ENCODE measurements at regions not wholly inside any gene's neighbourhood (a gene's known extent, or its start where the extent isn't known, plus 50 kb on each side); places are given as distances from the start of the nearest gene placed in this dataset.

DNA sequence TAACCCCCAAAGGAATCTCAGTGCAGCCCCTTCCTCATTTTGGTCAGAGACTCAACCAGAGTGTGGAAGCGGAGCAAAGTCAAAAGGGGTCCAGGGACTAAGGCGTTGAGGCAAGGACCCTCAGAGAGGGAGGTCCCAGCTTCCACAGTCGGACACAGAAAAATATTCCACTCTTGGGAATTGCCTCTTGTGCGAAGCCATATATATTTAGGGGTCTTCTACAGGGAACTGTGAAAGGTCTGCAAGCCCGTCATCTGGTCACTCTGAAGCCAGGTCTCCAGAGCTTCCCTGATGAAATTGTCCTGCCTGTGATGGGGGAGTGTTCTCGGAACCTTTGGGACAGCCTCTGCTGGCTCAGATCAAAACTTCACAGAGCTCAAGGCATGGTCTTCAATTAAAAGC is 160.8 kb downstream of the TBXT start:
- Histone ChIP-seq H3K9ac (ENCODE audit: low read length) (no peak overlapping the region), H3K27me3 (ENCODE audit: control insufficient read depth, insufficient read depth, low read length) (peaks cover 58% of the 10 kb centered on the region), H3K4me3 (ENCODE audit: low read length) (no peak overlapping the region), H3K4me1 (ENCODE audit: control insufficient read depth, insufficient read depth, low read length) (no peaks in the 10 kb centered on the region), H3K9me3 (ENCODE audit: control insufficient read depth, low read length) (no peaks in the 10 kb centered on the region), H3K36me3 (ENCODE audit: control insufficient read depth, insufficient read depth, low read length) (no peaks in the 10 kb centered on the region)

DNA sequence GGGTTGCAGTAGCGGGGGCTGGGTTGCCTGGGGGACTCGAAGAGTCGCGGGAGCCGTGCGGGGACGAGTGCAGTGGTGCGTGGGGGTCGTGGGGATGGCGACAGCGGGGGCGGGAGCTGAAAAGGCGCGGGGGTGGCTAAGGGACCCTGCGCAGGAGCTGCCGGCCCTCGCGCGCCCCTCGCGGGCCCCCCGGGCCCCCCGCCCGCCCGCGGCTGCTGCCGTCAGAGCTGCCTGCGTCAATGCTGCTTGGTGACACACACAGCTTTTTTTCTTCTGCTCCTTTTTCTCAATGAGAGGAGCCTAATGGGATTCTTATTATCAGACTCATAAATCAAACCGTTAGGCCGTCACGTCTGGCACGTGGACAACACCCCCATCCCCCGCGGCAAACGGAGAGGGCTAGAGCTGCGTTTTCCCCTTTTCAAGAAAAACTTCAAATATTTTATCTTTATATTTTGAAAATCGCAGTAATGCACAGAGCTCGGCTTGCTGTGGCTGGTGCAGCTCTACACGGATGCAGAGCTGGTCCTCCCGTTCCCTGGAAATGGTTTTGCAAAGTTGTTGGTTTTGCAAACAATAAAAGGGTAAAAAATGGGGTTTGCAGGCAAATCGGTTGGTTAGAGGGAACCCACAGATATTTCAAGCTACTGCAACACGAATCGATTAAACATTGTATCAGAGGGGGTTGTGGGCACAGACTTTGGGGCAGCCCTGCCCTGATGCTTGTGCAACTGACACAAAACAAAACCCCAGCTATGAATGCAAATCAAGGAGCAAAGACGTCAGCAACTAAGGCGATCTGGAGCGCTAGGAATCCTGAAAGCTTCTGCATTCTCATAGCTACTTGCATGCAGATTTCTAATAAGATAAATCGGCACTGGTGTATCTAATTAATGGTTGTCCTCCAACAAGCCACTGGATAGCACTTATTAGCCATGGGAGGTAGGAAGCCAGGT is 161.4 kb downstream of the TBXT start:
- Histone ChIP-seq H3K4me1 (ENCODE audit: control insufficient read depth, insufficient read depth, low read length) (no peaks in the 10 kb centered on the region), H3K27me3 (ENCODE audit: control insufficient read depth, insufficient read depth, low read length) (peaks cover 54% of the 10 kb centered on the region), H3K36me3 (ENCODE audit: control insufficient read depth, insufficient read depth, low read length) (no peaks in the 10 kb centered on the region), H3K4me3 (ENCODE audit: low read length) (no peak overlapping the region), H3K9me3 (ENCODE audit: control insufficient read depth, low read length) (no peaks in the 10 kb centered on the region), H3K9ac (ENCODE audit: low read length) (peak overlapping the region; percentile 39)

DNA sequence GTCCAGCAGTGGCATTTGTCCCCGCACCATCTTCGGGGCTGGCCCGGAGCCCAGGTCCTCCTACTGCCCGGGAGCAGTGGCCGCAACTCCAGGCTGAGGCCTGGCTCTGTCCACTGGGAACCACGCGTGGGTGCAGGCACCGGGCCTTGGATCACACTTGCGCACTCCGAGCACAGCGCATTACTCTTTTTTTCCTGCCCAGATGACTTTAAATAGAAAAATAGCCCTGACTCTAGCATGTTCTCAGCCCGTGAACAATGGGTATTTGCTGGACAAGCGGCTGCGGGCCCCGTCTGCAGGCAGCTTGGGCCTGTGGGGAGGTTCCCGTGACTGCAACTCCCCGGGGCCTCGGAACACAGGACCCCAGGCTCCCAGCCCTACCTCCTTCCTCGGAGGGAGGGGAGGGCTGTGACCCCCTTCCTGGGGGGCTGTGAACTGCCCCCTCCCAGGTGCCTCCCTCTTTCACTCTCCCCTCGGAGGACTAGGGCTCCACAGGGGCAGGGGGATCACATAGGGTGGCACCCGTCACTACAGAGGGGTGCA is 162.2 kb downstream of the TBXT start:
- Histone ChIP-seq H3K9me3 (ENCODE audit: control insufficient read depth, low read length) (no peaks in the 10 kb centered on the region), H3K9ac (ENCODE audit: low read length) (peak overlapping the region; percentile 39), H3K36me3 (ENCODE audit: control insufficient read depth, insufficient read depth, low read length) (no peaks in the 10 kb centered on the region), H3K4me3 (ENCODE audit: low read length) (no peak overlapping the region), H3K27me3 (ENCODE audit: control insufficient read depth, insufficient read depth, low read length) (peaks cover 49% of the 10 kb centered on the region), H3K4me1 (ENCODE audit: control insufficient read depth, insufficient read depth, low read length) (no peaks in the 10 kb centered on the region)

DNA sequence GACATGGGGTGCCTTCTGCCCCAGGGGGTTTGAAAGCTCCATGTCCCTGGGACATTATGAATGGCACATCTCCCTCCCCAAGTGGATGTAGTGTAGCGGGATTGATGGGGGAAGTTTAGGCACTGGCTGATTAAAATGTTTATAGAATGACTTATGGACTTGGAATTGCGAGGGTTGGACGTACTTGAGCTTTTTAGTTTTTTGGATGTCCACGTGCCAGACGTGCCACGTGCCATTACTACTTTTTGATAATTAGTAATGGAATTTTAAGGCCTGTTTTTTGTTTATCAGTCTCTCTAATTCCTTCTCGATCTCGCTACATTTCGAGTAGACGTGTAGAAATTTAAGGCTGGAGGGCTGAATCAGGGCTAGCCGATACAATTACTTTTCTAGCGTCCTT is 162.8 kb downstream of the TBXT start:
- H3K4me3 ChIP-seq (ENCODE audit: low read length): no peak overlapping the region
- no peaks in the 10 kb centered on the region for H3K9me3 ChIP-seq (ENCODE audit: control insufficient read depth, low read length)
- peaks cover 44% of the 10 kb centered on the region for H3K27me3 ChIP-seq (ENCODE audit: control insufficient read depth, insufficient read depth, low read length)
- no peak overlapping the region for H3K9ac ChIP-seq (ENCODE audit: low read length)
- H3K4me1 ChIP-seq (ENCODE audit: control insufficient read depth, insufficient read depth, low read length): no peaks in the 10 kb centered on the region
- H3K36me3 ChIP-seq (ENCODE audit: control insufficient read depth, insufficient read depth, low read length): no peaks in the 10 kb centered on the region

DNA sequence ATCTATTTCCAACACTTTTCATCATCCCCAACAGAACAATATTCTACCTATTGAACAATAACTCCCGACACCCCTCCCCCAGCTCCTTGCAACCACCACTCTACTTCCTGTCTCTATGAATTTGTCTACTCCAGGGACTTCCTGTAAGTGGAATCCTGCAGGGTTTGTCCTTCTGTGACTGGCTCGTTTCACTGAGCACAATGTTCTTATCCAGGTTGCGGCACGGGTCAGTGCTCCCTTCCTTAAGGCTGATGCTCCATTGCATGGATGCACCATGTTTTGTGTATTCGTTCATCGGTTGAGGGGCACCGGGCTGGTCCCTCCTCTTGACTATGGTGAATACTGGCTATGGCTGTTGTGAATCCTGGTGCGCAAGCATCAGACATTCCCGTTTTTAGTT is 163.2 kb downstream of the TBXT start:
- Histone ChIP-seq H3K36me3 (ENCODE audit: control insufficient read depth, insufficient read depth, low read length) (no peaks in the 10 kb centered on the region), H3K4me3 (ENCODE audit: low read length) (no peak overlapping the region), H3K9me3 (ENCODE audit: control insufficient read depth, low read length) (no peaks in the 10 kb centered on the region), H3K9ac (ENCODE audit: low read length) (no peak overlapping the region), H3K27me3 (ENCODE audit: control insufficient read depth, insufficient read depth, low read length) (peaks cover 40% of the 10 kb centered on the region), H3K4me1 (ENCODE audit: control insufficient read depth, insufficient read depth, low read length) (no peaks in the 10 kb centered on the region)

DNA sequence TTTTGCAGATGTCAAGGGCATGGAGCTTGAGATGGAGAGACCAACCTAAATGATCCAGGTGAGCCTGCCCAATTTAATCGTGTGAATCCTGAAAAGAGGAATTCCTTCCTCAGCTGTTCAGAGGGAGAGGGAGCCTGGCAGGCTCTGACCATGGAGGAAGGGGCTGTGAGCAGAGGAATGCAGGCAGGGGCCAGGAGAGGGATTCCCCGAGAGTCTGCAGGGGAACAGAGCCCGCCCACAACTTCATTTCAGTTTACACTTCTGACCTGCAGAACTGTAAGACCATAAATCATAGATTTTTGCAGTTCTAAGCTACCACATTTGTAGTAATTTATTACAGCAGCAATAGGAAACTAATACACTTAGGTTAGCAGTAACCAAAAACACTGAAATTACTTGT is 164.1 kb downstream of the TBXT start:
- Histone ChIP-seq H3K9ac (ENCODE audit: low read length) (no peak overlapping the region), H3K4me3 (ENCODE audit: low read length) (no peak overlapping the region), H3K9me3 (ENCODE audit: control insufficient read depth, low read length) (no peaks in the 10 kb centered on the region), H3K4me1 (ENCODE audit: control insufficient read depth, insufficient read depth, low read length) (no peaks in the 10 kb centered on the region), H3K36me3 (ENCODE audit: control insufficient read depth, insufficient read depth, low read length) (no peaks in the 10 kb centered on the region), H3K27me3 (ENCODE audit: control insufficient read depth, insufficient read depth, low read length) (peaks cover 33% of the 10 kb centered on the region)

DNA sequence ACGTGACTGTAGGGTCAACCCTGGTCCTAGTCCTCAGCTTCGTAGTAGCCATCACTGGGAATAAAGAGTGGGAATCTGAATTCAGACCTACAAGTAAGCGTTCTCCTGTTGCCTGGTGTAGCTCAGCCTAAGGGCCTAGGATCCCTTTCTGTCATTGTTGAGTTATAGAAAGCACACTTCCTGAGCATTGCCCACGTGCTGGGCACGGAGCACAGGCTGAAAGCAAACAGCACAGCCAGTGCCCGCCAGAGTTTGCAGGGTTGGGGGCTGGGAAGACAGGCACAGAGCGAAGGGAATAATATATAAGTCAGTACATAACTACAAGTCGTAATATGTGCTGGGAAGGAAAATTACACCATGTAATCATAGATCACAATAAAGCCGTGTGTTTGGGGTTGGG is 166.3 kb downstream of the TBXT start:
- Histone ChIP-seq H3K4me3 (ENCODE audit: low read length) (no peak overlapping the region), H3K9ac (ENCODE audit: low read length) (no peak overlapping the region), H3K4me1 (ENCODE audit: control insufficient read depth, insufficient read depth, low read length) (no peaks in the 10 kb centered on the region), H3K36me3 (ENCODE audit: control insufficient read depth, insufficient read depth, low read length) (no peaks in the 10 kb centered on the region), H3K9me3 (ENCODE audit: control insufficient read depth, low read length) (no peaks in the 10 kb centered on the region), H3K27me3 (ENCODE audit: control insufficient read depth, insufficient read depth, low read length) (peaks cover 13% of the 10 kb centered on the region)

DNA sequence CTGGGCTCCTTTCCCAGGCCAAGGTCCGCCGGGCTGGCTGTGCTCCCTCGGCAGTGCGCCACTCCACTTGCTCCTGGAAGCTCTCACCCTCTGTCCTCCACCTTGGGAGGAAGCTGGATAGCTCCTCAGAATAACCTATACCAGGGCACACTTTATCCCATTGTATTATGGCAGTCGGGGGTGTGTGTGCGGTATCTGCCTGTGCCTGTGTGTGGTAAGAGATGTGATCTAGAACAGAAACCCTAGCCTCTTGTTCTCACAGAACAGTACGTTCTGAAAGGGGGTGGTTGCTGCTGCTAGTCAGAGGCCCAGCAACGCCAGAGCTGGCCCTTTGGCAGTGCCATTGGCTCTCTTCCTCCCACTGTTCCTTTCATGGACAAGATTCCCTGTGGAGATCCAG is 168.4 kb downstream of the TBXT start:
- H3K4me3 ChIP-seq (ENCODE audit: low read length): no peak overlapping the region
- no peak overlapping the region for H3K9ac ChIP-seq (ENCODE audit: low read length)
- no peaks in the 10 kb centered on the region for H3K27me3 ChIP-seq (ENCODE audit: control insufficient read depth, insufficient read depth, low read length)
- H3K36me3 ChIP-seq (ENCODE audit: control insufficient read depth, insufficient read depth, low read length): no peaks in the 10 kb centered on the region
- H3K4me1 ChIP-seq (ENCODE audit: control insufficient read depth, insufficient read depth, low read length): no peaks in the 10 kb centered on the region
- no peaks in the 10 kb centered on the region for H3K9me3 ChIP-seq (ENCODE audit: control insufficient read depth, low read length)

DNA sequence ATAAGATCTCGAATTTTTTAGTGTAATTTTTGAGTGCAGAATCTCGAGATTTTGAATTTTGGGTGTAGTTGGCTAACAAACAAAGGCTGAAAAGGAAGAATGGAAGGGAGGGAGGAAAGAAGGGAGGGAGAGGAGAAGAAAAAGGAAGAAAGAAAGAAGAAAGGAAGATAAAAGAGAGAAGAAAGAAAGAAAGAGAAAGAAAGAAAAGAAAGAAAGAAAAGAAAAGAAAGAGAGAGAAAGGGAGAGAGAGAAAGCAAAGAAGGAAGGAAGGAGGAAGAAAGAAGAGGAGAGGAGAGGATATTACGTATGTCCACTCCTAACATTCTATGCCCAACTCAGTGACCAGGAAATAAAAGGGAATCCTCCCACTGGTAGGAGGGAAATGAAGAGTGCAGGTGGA is 169.6 kb downstream of the TBXT start:
- Histone ChIP-seq H3K9me3 (ENCODE audit: control insufficient read depth, low read length) (no peaks in the 10 kb centered on the region), H3K4me3 (ENCODE audit: low read length) (no peak overlapping the region), H3K36me3 (ENCODE audit: control insufficient read depth, insufficient read depth, low read length) (no peaks in the 10 kb centered on the region), H3K27me3 (ENCODE audit: control insufficient read depth, insufficient read depth, low read length) (no peaks in the 10 kb centered on the region), H3K9ac (ENCODE audit: low read length) (no peak overlapping the region), H3K4me1 (ENCODE audit: control insufficient read depth, insufficient read depth, low read length) (no peaks in the 10 kb centered on the region)

DNA sequence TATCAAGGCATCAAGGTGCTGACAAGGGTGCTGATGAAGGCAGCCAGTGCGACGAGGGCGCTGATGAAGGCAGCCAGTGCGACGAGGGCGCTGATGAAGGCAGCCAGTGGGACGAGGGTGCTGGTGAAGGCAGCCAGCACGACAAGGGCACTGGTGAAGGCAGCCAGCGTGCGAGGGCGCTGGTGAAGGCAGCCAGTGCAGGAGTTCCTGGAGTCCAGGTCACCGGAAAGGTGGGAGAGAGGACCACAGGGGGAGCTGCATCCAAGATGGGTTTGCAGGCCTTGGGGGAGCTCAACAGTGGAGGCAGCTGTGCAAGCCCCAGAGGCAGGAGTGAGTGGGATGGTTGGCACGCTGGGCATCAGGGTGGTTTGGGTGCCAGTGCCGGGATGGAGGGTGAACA is 176.3 kb downstream of the TBXT start:
- H3K9ac ChIP-seq (ENCODE audit: low read length): no peak overlapping the region
- H3K36me3 ChIP-seq (ENCODE audit: control insufficient read depth, insufficient read depth, low read length): no peaks in the 10 kb centered on the region
- no peak overlapping the region for H3K4me3 ChIP-seq (ENCODE audit: low read length)
- H3K9me3 ChIP-seq (ENCODE audit: control insufficient read depth, low read length): no peaks in the 10 kb centered on the region
- H3K27me3 ChIP-seq (ENCODE audit: control insufficient read depth, insufficient read depth, low read length): peaks cover 18% of the 10 kb centered on the region
- no peaks in the 10 kb centered on the region for H3K4me1 ChIP-seq (ENCODE audit: control insufficient read depth, insufficient read depth, low read length)

DNA sequence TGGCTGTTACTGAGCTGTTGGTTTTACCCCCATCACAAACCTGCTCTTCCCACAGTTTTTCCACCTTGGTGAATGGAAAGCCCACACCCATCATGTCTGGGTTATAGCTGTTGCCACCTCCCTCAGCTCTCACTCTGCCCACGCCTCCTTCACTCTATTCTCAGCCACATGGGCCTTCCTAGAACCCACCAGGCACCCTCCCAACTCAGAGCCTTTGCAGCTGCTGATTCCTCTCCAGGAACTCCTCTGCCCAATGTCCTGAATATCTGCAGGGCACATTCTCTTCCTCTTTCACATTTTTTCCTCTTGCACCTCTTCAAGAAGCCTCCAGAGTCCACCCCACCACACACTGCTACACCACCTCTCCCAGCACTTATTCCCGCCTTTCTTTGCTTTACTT is 177.4 kb downstream of the TBXT start:
- no peaks in the 10 kb centered on the region for H3K36me3 ChIP-seq (ENCODE audit: control insufficient read depth, insufficient read depth, low read length)
- H3K27me3 ChIP-seq (ENCODE audit: control insufficient read depth, insufficient read depth, low read length): peaks cover 24% of the 10 kb centered on the region
- no peak overlapping the region for H3K9ac ChIP-seq (ENCODE audit: low read length)
- H3K9me3 ChIP-seq (ENCODE audit: control insufficient read depth, low read length): no peaks in the 10 kb centered on the region
- H3K4me1 ChIP-seq (ENCODE audit: control insufficient read depth, insufficient read depth, low read length): no peaks in the 10 kb centered on the region
- H3K4me3 ChIP-seq (ENCODE audit: low read length): no peak overlapping the region

DNA sequence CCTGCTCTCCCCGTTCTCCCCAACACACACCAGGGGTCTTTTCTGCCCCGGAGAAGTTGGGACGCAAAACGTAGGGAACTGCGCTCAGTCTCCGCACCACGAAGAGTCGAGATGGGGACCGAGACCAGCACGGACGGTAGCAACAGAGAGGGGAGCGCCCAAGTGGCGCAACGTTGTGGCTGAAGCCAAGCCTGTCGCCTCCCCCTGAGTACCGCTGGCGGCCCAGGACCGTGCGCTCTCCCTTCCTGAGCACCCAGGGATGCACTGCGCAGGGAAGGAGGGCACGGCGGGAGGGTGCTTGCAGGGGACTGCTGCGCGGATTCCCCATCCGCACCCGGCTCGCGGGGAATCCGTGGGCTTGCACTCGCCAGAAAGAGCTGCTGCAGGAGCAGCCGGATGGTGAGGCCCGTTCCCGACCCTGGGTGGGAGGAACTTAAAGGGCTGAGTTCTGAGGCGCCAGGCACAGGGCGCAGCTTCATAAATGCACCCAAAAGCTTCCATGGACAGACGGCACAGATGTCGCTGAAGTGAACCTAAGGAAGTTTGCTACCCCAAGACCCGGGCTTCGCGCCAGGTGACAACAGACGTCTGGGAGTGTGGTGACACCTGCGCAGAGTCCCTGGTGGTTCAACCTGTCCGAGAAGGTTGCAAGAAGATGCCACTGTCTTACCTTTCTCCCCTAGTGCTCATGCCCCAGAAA is 178.7 kb downstream of the TBXT start:
- Histone ChIP-seq H3K4me3 (ENCODE audit: low read length) (no peak overlapping the region), H3K27me3 (ENCODE audit: control insufficient read depth, insufficient read depth, low read length) (peaks cover 24% of the 10 kb centered on the region), H3K9me3 (ENCODE audit: control insufficient read depth, low read length) (no peaks in the 10 kb centered on the region), H3K9ac (ENCODE audit: low read length) (no peak overlapping the region), H3K36me3 (ENCODE audit: control insufficient read depth, insufficient read depth, low read length) (no peaks in the 10 kb centered on the region), H3K4me1 (ENCODE audit: control insufficient read depth, insufficient read depth, low read length) (no peaks in the 10 kb centered on the region)
